Activated CD8-positive, alpha-beta T cell treated with anti-CD3 and anti-CD28 coated beads for 36 hours (primary cell): ENCODE measurements at regions not wholly inside any gene's neighbourhood (a gene's known extent, or its start where the extent isn't known, plus 50 kb on each side); places are given as distances from the start of the nearest gene placed in this dataset.

Experiments
- ATAC-seq: fragments of 200-7000 bp; cut with Tn5 transposase; one replicate; pipeline ENCODE4 v1.10.0; 2021; ENCODE audit warnings: mild to moderate bottlenecking, moderate library complexity
- CTCF ChIA-PET: fragments of 350-600 bp; sonication (Branson Sonifier 250); formaldehyde crosslinking; loops from one replicate; lab custom pipeline; 2021; ENCODE audit warnings: antibody characterized with exemption; lab: Charles Lee
- POLR2A ChIA-PET: fragments of 350-600 bp; sonication (Branson Sonifier 250); formaldehyde crosslinking; loops from one replicate; lab custom pipeline; 2021; ENCODE audit warnings: antibody characterized with exemption; lab: Charles Lee
- DNase-seq: peaks from one replicate; pipeline ENCODE4 v3.0.0-alpha.2; 2020
- H3K27ac Mint-ChIP-seq: one replicate; pipeline ENCODE4 v1.8.0; 2021; ENCODE audit warnings: mild to moderate bottlenecking, mixed read lengths
- H3K27me3 Mint-ChIP-seq: one replicate; pipeline ENCODE4 v1.8.0; 2021; ENCODE audit warnings: mixed read lengths
- H3K36me3 Mint-ChIP-seq: one replicate; pipeline ENCODE4 v1.8.0; 2021; ENCODE audit warnings: low read depth, mixed read lengths
- H3K4me1 Mint-ChIP-seq: one replicate; pipeline ENCODE4 v1.8.0; 2021; ENCODE audit warnings: low read depth, mixed read lengths
- H3K4me3 Mint-ChIP-seq: one replicate; pipeline ENCODE4 v1.8.0; 2021; ENCODE audit warnings: mild to moderate bottlenecking, moderate library complexity, mixed read lengths
- H3K9me3 Mint-ChIP-seq: one replicate; pipeline ENCODE4 v1.8.0; 2021; ENCODE audit warnings: mixed read lengths
- intact Hi-C: fragments of 100-400 bp; cut with micrococcal nuclease; formaldehyde crosslinking; loops from one replicate; pipeline ENCODE4 v1.10.0; 2022
- TF ChIP-seq, protein P1 (sequence below): fragments of 200-600 bp; IDR thresholded peaks from one replicate; pipeline ENCODE4 v1.8.0; 2022; ENCODE audit warnings: antibody characterized with exemption, mild to moderate bottlenecking

DNA sequence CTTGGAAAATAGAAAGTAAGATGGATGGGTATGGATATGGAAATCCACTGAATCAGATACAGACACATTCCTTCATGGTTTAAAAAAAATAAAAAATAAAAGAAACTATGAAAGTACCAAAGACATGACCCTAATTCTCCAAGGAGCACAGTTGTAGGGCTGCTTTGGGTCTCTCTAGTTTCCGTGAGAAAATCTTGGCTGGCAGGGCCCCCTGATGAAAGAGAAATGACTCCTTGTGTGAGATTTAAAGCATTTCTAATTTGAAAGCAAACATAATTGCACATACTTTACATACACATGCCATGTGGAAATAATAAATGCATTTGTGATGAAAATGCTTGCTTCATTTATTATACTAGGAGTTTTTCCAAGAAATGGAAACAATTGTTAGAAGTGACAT, 593.9 kb upstream of the BTBD3 start:
- H3K4me3 Mint-ChIP-seq, result no peak overlapping the region
- H3K36me3 Mint-ChIP-seq, result no peaks in the 10 kb centered on the region
- TF ChIP-seq, protein P1, sequence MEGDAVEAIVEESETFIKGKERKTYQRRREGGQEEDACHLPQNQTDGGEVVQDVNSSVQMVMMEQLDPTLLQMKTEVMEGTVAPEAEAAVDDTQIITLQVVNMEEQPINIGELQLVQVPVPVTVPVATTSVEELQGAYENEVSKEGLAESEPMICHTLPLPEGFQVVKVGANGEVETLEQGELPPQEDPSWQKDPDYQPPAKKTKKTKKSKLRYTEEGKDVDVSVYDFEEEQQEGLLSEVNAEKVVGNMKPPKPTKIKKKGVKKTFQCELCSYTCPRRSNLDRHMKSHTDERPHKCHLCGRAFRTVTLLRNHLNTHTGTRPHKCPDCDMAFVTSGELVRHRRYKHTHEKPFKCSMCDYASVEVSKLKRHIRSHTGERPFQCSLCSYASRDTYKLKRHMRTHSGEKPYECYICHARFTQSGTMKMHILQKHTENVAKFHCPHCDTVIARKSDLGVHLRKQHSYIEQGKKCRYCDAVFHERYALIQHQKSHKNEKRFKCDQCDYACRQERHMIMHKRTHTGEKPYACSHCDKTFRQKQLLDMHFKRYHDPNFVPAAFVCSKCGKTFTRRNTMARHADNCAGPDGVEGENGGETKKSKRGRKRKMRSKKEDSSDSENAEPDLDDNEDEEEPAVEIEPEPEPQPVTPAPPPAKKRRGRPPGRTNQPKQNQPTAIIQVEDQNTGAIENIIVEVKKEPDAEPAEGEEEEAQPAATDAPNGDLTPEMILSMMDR, result no peak
- intact Hi-C loops, result no loop called here
- DNase-seq, result no peak
- ATAC-seq, result no peak
- no peak overlapping the region for H3K27ac Mint-ChIP-seq
- H3K27me3 Mint-ChIP-seq, result no peaks in the 10 kb centered on the region
- no peaks in the 10 kb centered on the region for H3K4me1 Mint-ChIP-seq
- H3K9me3 Mint-ChIP-seq, result peaks cover 14% of the 10 kb centered on the region
- ChIA-PET CTCF (no interaction called here), POLR2A (no interaction called here)

GRCh38 chr20:11324990-11325389, 592.7 kb upstream of the BTBD3 start:
- POLR2A ChIA-PET, result interaction anchor here (0.6 kb wide), 1 partner anchor 58 kb away, joined by 3 read pairs; no protein-coding TSS in a partner anchor
- Mint-ChIP-seq H3K4me3 (no peak overlapping the region), H3K36me3 (no peaks in the 10 kb centered on the region), H3K4me1 (no peaks in the 10 kb centered on the region), H3K27me3 (no peaks in the 10 kb centered on the region), H3K9me3 (peaks cover 16% of the 10 kb centered on the region), H3K27ac (no peak overlapping the region)
- ATAC-seq (no peak), DNase-seq (no peak)
- CTCF ChIA-PET, result no interaction called here
- intact Hi-C loops, result no loop called here
- TF ChIP-seq, protein P1, result no peak

DNA sequence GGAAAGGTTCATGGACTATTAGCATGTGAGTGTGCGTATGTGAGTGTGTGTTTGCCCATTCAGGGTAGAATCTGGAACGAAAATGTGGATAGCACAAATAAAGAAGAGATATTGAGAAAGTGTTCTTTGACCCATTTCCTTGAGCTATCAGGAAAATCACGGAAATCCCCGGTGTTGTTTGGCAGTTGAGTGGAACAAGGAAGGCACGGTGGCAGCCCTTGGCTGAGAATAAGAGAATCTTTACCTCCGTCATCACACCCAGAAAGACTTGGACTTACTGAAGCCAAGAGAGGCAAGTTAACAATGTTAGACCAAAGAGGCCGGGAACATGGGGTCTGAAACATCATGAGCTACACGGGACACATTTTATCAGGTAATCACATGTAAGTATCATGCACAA, 588.9 kb upstream of the BTBD3 start:
- Mint-ChIP-seq H3K4me3 (no peak overlapping the region), H3K4me1 (no peaks in the 10 kb centered on the region), H3K27ac (no peak overlapping the region), H3K9me3 (peaks cover 5% of the 10 kb centered on the region), H3K36me3 (no peaks in the 10 kb centered on the region), H3K27me3 (no peaks in the 10 kb centered on the region)
- intact Hi-C loops, result no loop called here
- POLR2A ChIA-PET, result interaction anchor here (0.7 kb wide), 1 partner anchor 858 kb away, joined by 3 read pairs; no protein-coding TSS in a partner anchor
- CTCF ChIA-PET, result no interaction called here
- ATAC-seq (no peak), DNase-seq (no peak)
- TF ChIP-seq, protein P1, result no peak

- Mint-ChIP-seq H3K4me1 (no peaks in the 10 kb centered on the region), H3K4me3 (no peak overlapping the region), H3K27me3 (no peaks in the 10 kb centered on the region), H3K9me3 (peaks cover 5% of the 10 kb centered on the region), H3K36me3 (no peaks in the 10 kb centered on the region), H3K27ac (no peak overlapping the region)
- intact Hi-C loops, result no loop called here
- TF ChIP-seq, protein P1, result no peak
- DNase-seq (no peak), ATAC-seq (no peak)
- ChIA-PET CTCF (no interaction called here), POLR2A (interaction anchor here (0.7 kb wide), 1 partner anchor 858 kb away, joined by 3 read pairs; no protein-coding TSS in a partner anchor)
Observed at GRCh38 chr20:11329271-11329670, 588.4 kb upstream of the BTBD3 start.

DNA sequence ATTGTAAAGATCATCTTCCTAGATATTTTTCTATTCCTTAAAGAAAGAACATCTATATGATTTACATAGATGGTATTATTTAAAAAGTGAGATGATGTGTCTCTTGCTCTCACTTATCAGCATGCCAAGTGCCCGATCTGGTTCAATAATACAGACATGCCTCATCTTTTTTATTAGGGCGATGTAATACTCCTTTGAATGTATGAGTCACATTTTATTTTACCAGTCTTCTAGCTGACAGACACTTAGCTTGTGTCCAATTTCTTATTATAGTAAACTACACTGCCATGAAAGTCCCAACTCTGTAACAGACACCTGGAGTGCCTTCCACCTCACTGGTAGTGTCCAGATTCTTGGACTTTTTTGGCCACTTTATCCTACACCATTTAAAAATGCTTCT, 586.6 kb upstream of the BTBD3 start:
- Mint-ChIP-seq H3K9me3 (peaks cover 2% of the 10 kb centered on the region), H3K27ac (no peak overlapping the region), H3K36me3 (no peaks in the 10 kb centered on the region), H3K27me3 (no peaks in the 10 kb centered on the region), H3K4me3 (no peak overlapping the region), H3K4me1 (no peaks in the 10 kb centered on the region)
- ChIA-PET POLR2A (no interaction called here), CTCF (no interaction called here)
- DNase-seq (no peak), ATAC-seq (no peak)
- TF ChIP-seq, protein P1, result no peak
- intact Hi-C loops, result no loop called here
